GM12864 (cell line): ENCODE measurements at regions not wholly inside any gene's neighbourhood (a gene's known extent, or its start where the extent isn't known, plus 50 kb on each side); places are given as distances from the start of the nearest gene placed in this dataset.

Source experiments
- DNase-seq: peaks from one replicate; pipeline ENCODE4 v3.0.0-alpha.2; 2011; ENCODE audit warnings: low read depth
- H3K4me3 ChIP-seq: 2 replicates; pipeline ENCODE4 v1.5.1; 2011; ENCODE audit warnings: mild to moderate bottlenecking, low read depth, low read length, control low read depth
- TF ChIP-seq, protein P1 (sequence below): IDR thresholded peaks from 2 replicates; pipeline ENCODE4 v1.5.1; 2011; ENCODE audit warnings: low read depth, mild to moderate bottlenecking, moderate library complexity, low read length, control low read depth, inconsistent platforms; ENCODE audit errors: missing control alignments

- TF ChIP-seq, protein P1, sequence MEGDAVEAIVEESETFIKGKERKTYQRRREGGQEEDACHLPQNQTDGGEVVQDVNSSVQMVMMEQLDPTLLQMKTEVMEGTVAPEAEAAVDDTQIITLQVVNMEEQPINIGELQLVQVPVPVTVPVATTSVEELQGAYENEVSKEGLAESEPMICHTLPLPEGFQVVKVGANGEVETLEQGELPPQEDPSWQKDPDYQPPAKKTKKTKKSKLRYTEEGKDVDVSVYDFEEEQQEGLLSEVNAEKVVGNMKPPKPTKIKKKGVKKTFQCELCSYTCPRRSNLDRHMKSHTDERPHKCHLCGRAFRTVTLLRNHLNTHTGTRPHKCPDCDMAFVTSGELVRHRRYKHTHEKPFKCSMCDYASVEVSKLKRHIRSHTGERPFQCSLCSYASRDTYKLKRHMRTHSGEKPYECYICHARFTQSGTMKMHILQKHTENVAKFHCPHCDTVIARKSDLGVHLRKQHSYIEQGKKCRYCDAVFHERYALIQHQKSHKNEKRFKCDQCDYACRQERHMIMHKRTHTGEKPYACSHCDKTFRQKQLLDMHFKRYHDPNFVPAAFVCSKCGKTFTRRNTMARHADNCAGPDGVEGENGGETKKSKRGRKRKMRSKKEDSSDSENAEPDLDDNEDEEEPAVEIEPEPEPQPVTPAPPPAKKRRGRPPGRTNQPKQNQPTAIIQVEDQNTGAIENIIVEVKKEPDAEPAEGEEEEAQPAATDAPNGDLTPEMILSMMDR = no peak
- H3K4me3 ChIP-seq = no peak overlapping the region
- DNase-seq = no peak
Measured at GRCh38 chr2:198324071-198324470, 519.7 kb downstream of the PLCL1 start.

DNA sequence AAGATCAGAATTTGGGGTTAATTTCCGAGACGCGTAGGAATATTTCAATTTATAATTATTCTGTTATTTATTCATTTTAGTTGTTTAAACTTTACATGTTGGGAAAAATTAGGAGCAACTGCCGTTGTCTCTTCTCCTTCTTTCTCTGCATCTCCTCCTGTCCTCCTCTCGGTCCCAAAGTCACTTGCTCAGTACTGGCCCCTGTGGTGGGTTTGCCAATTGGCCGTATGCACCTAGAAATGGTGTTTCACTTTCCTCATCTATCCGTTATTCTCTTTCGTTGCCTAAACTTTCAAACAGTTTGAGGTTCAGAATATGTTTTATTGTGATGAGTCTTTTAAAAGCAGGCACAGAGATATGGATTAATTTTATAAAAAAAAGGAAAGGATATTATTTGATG lies 517.9 kb downstream of the PLCL1 start:
- no peak for DNase-seq
- no peak overlapping the region for H3K4me3 ChIP-seq
- TF ChIP-seq, protein P1 = peak; percentile 32

DNA sequence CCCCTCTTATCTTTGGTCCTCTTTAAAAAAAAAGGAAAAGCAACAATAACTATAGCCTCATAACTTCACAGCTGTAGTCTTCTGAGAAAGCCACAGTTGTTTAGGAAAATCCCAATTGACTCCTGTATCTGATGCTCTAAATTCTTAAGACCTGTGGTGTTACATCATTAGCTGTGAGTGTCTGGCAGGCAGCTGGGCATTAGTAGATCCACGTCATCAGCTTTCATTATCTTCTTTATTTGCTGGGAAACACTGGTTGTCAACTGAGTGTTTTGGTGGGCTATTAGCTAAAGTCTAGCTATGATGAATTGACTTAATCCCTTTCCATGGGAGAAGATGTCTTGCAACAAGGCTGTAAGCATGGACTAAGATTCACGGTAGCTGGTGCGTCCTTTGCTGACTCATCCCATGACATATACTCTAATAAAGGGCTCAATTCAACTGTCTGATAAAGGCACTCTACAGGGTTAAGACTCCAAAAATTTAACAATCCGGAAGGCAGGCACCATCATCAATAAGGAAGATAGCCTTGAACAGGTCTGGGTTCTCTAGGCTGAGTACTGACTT lies 517.2 kb downstream of the PLCL1 start:
- H3K4me3 ChIP-seq = no peak overlapping the region
- TF ChIP-seq, protein P1 = no peak
- DNase-seq = no peak

- TF ChIP-seq, protein P1 = no peak
- DNase-seq = no peak
- no peak overlapping the region for H3K4me3 ChIP-seq
Measured at GRCh38 chr2:198316852-198317396, 512.5 kb downstream of the PLCL1 start.

DNA sequence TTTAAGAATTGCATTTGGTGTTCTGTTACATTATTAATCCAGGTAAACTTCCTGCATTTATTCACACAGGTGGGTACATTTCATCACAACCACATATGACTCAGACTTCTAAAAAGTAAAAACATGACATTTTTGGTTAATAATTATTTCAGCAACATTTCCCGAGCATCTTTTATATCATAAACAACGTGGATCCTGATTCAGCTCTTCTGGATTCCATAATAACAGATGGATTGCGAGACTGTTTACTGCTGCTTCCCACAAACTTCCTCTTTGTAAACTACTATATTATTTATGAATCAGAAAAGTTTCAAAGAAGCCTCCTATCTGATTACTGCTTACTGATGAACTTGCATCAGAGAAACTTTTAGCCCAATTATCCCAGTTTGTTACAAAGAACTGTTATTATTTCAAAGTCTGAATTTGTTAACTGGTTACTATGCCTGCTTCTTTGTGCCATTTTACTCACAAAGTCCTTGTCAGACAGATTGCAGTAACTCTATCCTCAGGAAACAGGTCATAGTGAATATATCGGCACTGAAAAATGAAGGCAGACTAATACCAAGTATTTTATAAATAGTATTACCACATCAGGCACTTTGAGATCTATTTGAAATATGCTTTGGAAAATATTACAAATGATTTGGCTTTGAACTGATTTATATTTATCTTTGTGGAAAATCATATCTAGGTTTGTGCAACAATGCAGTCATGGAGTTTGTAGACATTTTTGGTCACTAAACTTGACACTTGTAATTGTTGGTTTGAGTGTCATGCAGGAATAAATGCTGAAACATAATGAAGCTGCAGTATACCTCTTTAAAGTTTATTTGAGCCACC lies 511.6 kb downstream of the PLCL1 start:
- no peak for DNase-seq
- TF ChIP-seq, protein P1 = no peak
- no peak overlapping the region for H3K4me3 ChIP-seq

GRCh38 chr2:198314559-198315153 lies 510.3 kb downstream of the PLCL1 start:
- no peak overlapping the region for H3K4me3 ChIP-seq
- DNase-seq = no peak
- TF ChIP-seq, protein P1 = peak; percentile 57
